Thoracic aorta (tissue), 2 donors: ENCODE measurements at regions not wholly inside any gene's neighbourhood (a gene's known extent, or its start where the extent isn't known, plus 50 kb on each side); places are given as distances from the start of the nearest gene placed in this dataset.

Source experiments
- ATAC-seq: fragments of 150-250 bp; one replicate; pipeline ENCODE4 v1.8.0; 2017; ENCODE audit warnings: low read depth; ENCODE audit not compliant: insufficient number of reproducible peaks, low FRiP score
- DNase-seq: peaks from one replicate; pipeline ENCODE4 v3.0.0-alpha.2; 2020; ENCODE audit warnings: low spot score
- H3K27ac ChIP-seq, 2 donors: fragments of 200-600 bp; sonication (generic); 1 replicate in 1 of 2; 2 replicates in 1 of 2; pipeline ENCODE4 v1.5.1; 2016; ENCODE audit warnings: mild to moderate bottlenecking in 2 of 2, moderate library complexity in 2 of 2
- H3K27me3 ChIP-seq: fragments of 200-600 bp; sonication (generic); replicated peaks from 2 replicates; pipeline ENCODE4 v1.6.0; 2016; ENCODE audit warnings: mild to moderate bottlenecking; ENCODE audit not compliant: insufficient read depth
- H3K36me3 ChIP-seq: fragments of 200-600 bp; sonication (generic); one replicate; pipeline ENCODE4 v1.5.1; 2016
- H3K4me1 ChIP-seq, 2 donors: fragments of 200-600 bp; sonication (generic); 1 replicate in 1 of 2; 2 replicates in 1 of 2; pipeline versions ENCODE4 v1.5.1 to v1.6.0; 2016; ENCODE audit warnings: low read depth in 2 of 2, mild to moderate bottlenecking in 1 of 2; ENCODE audit not compliant: control insufficient read depth in 1 of 2
- H3K4me3 ChIP-seq: fragments of 200-600 bp; sonication (generic); 2 replicates; pipeline ENCODE4 v1.5.1; 2016; ENCODE audit warnings: mild to moderate bottlenecking
- H3K9me3 ChIP-seq: fragments of 200-600 bp; sonication (generic); 2 replicates; pipeline ENCODE4 v1.5.1; 2016
- CTCF ChIP-seq: fragments of 200-600 bp; sonication (generic); IDR thresholded peaks from one replicate; pipeline ENCODE4 v1.5.1; 2019; ENCODE audit warnings: antibody characterized with exemption

GRCh38 chr2:151060287-151060686 is 201.4 kb downstream of the RBM43 start:
- no peaks in the 10 kb centered on the region for H3K27me3 ChIP-seq
- no peak overlapping the region for H3K4me3 ChIP-seq
- ATAC-seq (no peak), DNase-seq (no peak)
- no peak for TF ChIP-seq CTCF
- H3K4me1 ChIP-seq: no peaks in the 10 kb centered on the region
- H3K36me3 ChIP-seq: no peaks in the 10 kb centered on the region
- no peak overlapping the region for H3K27ac ChIP-seq
- no peaks in the 10 kb centered on the region for H3K9me3 ChIP-seq

GRCh38 chr2:151056870-151057269 is 204.8 kb downstream of the RBM43 start:
- Histone ChIP-seq H3K4me3 (no peak overlapping the region), H3K27me3 (no peaks in the 10 kb centered on the region), H3K27ac (no peak overlapping the region), H3K4me1 (no peaks in the 10 kb centered on the region), H3K36me3 (no peaks in the 10 kb centered on the region), H3K9me3 (no peaks in the 10 kb centered on the region)
- no peak for DNase-seq
- no peak for ATAC-seq
- no peak for TF ChIP-seq CTCF

- no peak overlapping the region for H3K27ac ChIP-seq
- no peaks in the 10 kb centered on the region for H3K36me3 ChIP-seq
- no peaks in the 10 kb centered on the region for H3K27me3 ChIP-seq
- no peaks in the 10 kb centered on the region for H3K9me3 ChIP-seq
- no peaks in the 10 kb centered on the region for H3K4me1 ChIP-seq
- ATAC-seq (no peak), DNase-seq (no peak)
- no peak for TF ChIP-seq CTCF
- no peak overlapping the region for H3K4me3 ChIP-seq
Measured at GRCh38 chr2:151053661-151053990, 208.0 kb downstream of the RBM43 start.

GRCh38 chr2:151052850-151053660 is 208.6 kb downstream of the RBM43 start:
- ATAC-seq (no peak), DNase-seq (no peak)
- Histone ChIP-seq H3K27me3 (no peaks in the 10 kb centered on the region), H3K4me3 (no peak overlapping the region), H3K36me3 (no peaks in the 10 kb centered on the region), H3K4me1 (no peaks in the 10 kb centered on the region), H3K27ac (no peak overlapping the region), H3K9me3 (no peaks in the 10 kb centered on the region)
- no peak for TF ChIP-seq CTCF

GRCh38 chr2:151051574-151052220 is 210.0 kb downstream of the RBM43 start:
- peak; percentile 72 for TF ChIP-seq CTCF
- ATAC-seq (peak; percentile 61), DNase-seq (no peak)
- Histone ChIP-seq H3K27me3 (no peaks in the 10 kb centered on the region), H3K4me1 (no peaks in the 10 kb centered on the region), H3K27ac (no peak overlapping the region), H3K4me3 (no peak overlapping the region), H3K36me3 (no peaks in the 10 kb centered on the region), H3K9me3 (no peaks in the 10 kb centered on the region)
